ENCODE measurements at regions not wholly inside any gene's neighbourhood (a gene's known extent, or its start where the extent isn't known, plus 50 kb on each side); places are given as distances from the start of the nearest gene placed in this dataset.

GRCh38 chr1:212155219-212155618 is 119.7 kb downstream of the DTL start:
- H3K27me3 ChIP-seq (ENCODE audit: control insufficient read depth, insufficient read depth, low read length) = no peaks in the 10 kb centered on the region
- H3K36me3 ChIP-seq (ENCODE audit: control insufficient read depth, insufficient read depth, low read length) = no peaks in the 10 kb centered on the region
- H3K9me3 ChIP-seq (ENCODE audit: control insufficient read depth in 2 of 2, low read length in 2 of 2) = no peaks in the 10 kb centered on the region
- no peak for DNase-seq
- Mint-ChIP-seq H3K4me3 (no peak overlapping the region), H3K27ac (no peak overlapping the region), H3K36me3 (no peaks in the 10 kb centered on the region), H3K27me3 (peaks cover 4% of the 10 kb centered on the region), H3K9me3 (peaks cover 0 to 4% (median 0%) of the 10 kb centered on the region in 7 donors), H3K4me1 (peaks cover 7 to 9% (median 7%) of the 10 kb centered on the region in 4 donors)
- no peaks in the 10 kb centered on the region for H3K4me1 ChIP-seq (ENCODE audit: control insufficient read depth, insufficient read depth, low read length, poor library complexity, severe bottlenecking)
- H3K4me3 ChIP-seq (ENCODE audit: low read depth, low read length) = no peak overlapping the region
- no peak overlapping the region for H3K27ac ChIP-seq (ENCODE audit: insufficient read depth, low read length, poor library complexity, severe bottlenecking)
- no peak for ATAC-seq (ENCODE audit: low read depth in 2 of 2)

- Histone ChIP-seq H3K4me1 (ENCODE audit: control insufficient read depth, insufficient read depth, low read length, poor library complexity, severe bottlenecking) (peaks cover 1% of the 10 kb centered on the region), H3K36me3 (ENCODE audit: control insufficient read depth, insufficient read depth, low read length) (no peaks in the 10 kb centered on the region), H3K27ac (ENCODE audit: insufficient read depth, low read length, poor library complexity, severe bottlenecking) (no peak overlapping the region), H3K4me3 (ENCODE audit: low read depth, low read length) (no peak overlapping the region), H3K27me3 (ENCODE audit: control insufficient read depth, insufficient read depth, low read length) (no peaks in the 10 kb centered on the region), H3K9me3 (ENCODE audit: control insufficient read depth in 2 of 2, low read length in 2 of 2) (no peaks in the 10 kb centered on the region)
- Mint-ChIP-seq H3K4me1 (peaks cover 8 to 17% (median 13%) of the 10 kb centered on the region in 4 donors), H3K27me3 (peaks cover 4% of the 10 kb centered on the region), H3K27ac (no peak overlapping the region), H3K9me3 (peaks cover 0 to 4% (median 0%) of the 10 kb centered on the region in 7 donors), H3K4me3 (no peak overlapping the region), H3K36me3 (no peaks in the 10 kb centered on the region)
- DNase-seq (peak in 1 of 3 donors; percentile 26), ATAC-seq (ENCODE audit: low read depth in 2 of 2) (no peak)
These were observed 121.7 kb downstream of the DTL start for GRCh38 chr1:212157252-212157651.

- Histone ChIP-seq H3K27ac (ENCODE audit: insufficient read depth, low read length, poor library complexity, severe bottlenecking) (no peak overlapping the region), H3K27me3 (ENCODE audit: control insufficient read depth, insufficient read depth, low read length) (no peaks in the 10 kb centered on the region), H3K4me3 (ENCODE audit: low read depth, low read length) (no peak overlapping the region), H3K9me3 (ENCODE audit: control insufficient read depth in 2 of 2, low read length in 2 of 2) (no peaks in the 10 kb centered on the region), H3K36me3 (ENCODE audit: control insufficient read depth, insufficient read depth, low read length) (no peaks in the 10 kb centered on the region), H3K4me1 (ENCODE audit: control insufficient read depth, insufficient read depth, low read length, poor library complexity, severe bottlenecking) (peaks cover 4% of the 10 kb centered on the region)
- Mint-ChIP-seq H3K9me3 (peaks cover 0 to 2% (median 0%) of the 10 kb centered on the region in 7 donors), H3K36me3 (no peaks in the 10 kb centered on the region), H3K4me1 (peaks cover 12 to 29% (median 18%) of the 10 kb centered on the region in 4 donors), H3K27ac (peak overlapping the region; percentile 26 to 90 (median 60)), H3K4me3 (no peak overlapping the region), H3K27me3 (no peaks in the 10 kb centered on the region)
- DNase-seq (peak in 2 of 3 donors; percentile 17 to 32), ATAC-seq (ENCODE audit: low read depth in 2 of 2) (peak; percentile 38 to 41)
These were observed 123.6 kb downstream of the DTL start for GRCh38 chr1:212158912-212159796.

- Mint-ChIP-seq H3K27ac (peak overlapping the region in 2 of 3 donors; percentile 56 to 57), H3K4me1 (peaks cover 12 to 29% (median 18%) of the 10 kb centered on the region in 4 donors), H3K9me3 (no peaks in the 10 kb centered on the region), H3K27me3 (no peaks in the 10 kb centered on the region), H3K4me3 (no peak overlapping the region), H3K36me3 (no peaks in the 10 kb centered on the region)
- no peak for ATAC-seq (ENCODE audit: low read depth in 2 of 2)
- H3K27me3 ChIP-seq (ENCODE audit: control insufficient read depth, insufficient read depth, low read length) = no peaks in the 10 kb centered on the region
- no peaks in the 10 kb centered on the region for H3K36me3 ChIP-seq (ENCODE audit: control insufficient read depth, insufficient read depth, low read length)
- H3K27ac ChIP-seq (ENCODE audit: insufficient read depth, low read length, poor library complexity, severe bottlenecking) = no peak overlapping the region
- H3K4me3 ChIP-seq (ENCODE audit: low read depth, low read length) = no peak overlapping the region
- no peaks in the 10 kb centered on the region for H3K9me3 ChIP-seq (ENCODE audit: control insufficient read depth in 2 of 2, low read length in 2 of 2)
- DNase-seq = peak in 1 of 3 donors; percentile 14
- H3K4me1 ChIP-seq (ENCODE audit: control insufficient read depth, insufficient read depth, low read length, poor library complexity, severe bottlenecking) = peaks cover 4% of the 10 kb centered on the region
These were observed 123.9 kb upstream of the PPP2R5A start for GRCh38 chr1:212161231-212161781.

- Histone ChIP-seq H3K36me3 (ENCODE audit: control insufficient read depth, insufficient read depth, low read length) (no peaks in the 10 kb centered on the region), H3K4me3 (ENCODE audit: low read depth, low read length) (peak overlapping the region; percentile 3), H3K4me1 (ENCODE audit: control insufficient read depth, insufficient read depth, low read length, poor library complexity, severe bottlenecking) (peaks cover 4% of the 10 kb centered on the region), H3K9me3 (ENCODE audit: control insufficient read depth in 2 of 2, low read length in 2 of 2) (no peaks in the 10 kb centered on the region), H3K27me3 (ENCODE audit: control insufficient read depth, insufficient read depth, low read length) (no peaks in the 10 kb centered on the region), H3K27ac (ENCODE audit: insufficient read depth, low read length, poor library complexity, severe bottlenecking) (no peak overlapping the region)
- H3K4me1 Mint-ChIP-seq = peaks cover 12 to 29% (median 19%) of the 10 kb centered on the region in 4 donors
- peak overlapping the region in 1 of 4 donors; percentile 25 for H3K4me3 Mint-ChIP-seq
- H3K36me3 Mint-ChIP-seq = no peaks in the 10 kb centered on the region
- ATAC-seq (ENCODE audit: low read depth in 2 of 2) = no peak
- peak in 2 of 3 donors; percentile 11 to 18 for DNase-seq
- peak overlapping the region in 1 of 3 donors; percentile 62 for H3K27ac Mint-ChIP-seq
- no peaks in the 10 kb centered on the region for H3K9me3 Mint-ChIP-seq
- H3K27me3 Mint-ChIP-seq = no peaks in the 10 kb centered on the region
These were observed 122.6 kb upstream of the PPP2R5A start for GRCh38 chr1:212162635-212163034.

GRCh38 chr1:212164095-212164872 is 120.9 kb upstream of the PPP2R5A start:
- H3K4me3 ChIP-seq (ENCODE audit: low read depth, low read length) = no peak overlapping the region
- peaks cover 6 to 23% (median 14%) of the 10 kb centered on the region in 4 donors for H3K4me1 Mint-ChIP-seq
- H3K27ac Mint-ChIP-seq = no peak overlapping the region
- H3K27me3 Mint-ChIP-seq = no peaks in the 10 kb centered on the region
- H3K27me3 ChIP-seq (ENCODE audit: control insufficient read depth, insufficient read depth, low read length) = no peaks in the 10 kb centered on the region
- H3K4me3 Mint-ChIP-seq = no peak overlapping the region
- DNase-seq = no peak
- H3K4me1 ChIP-seq (ENCODE audit: control insufficient read depth, insufficient read depth, low read length, poor library complexity, severe bottlenecking) = peaks cover 4% of the 10 kb centered on the region
- H3K27ac ChIP-seq (ENCODE audit: insufficient read depth, low read length, poor library complexity, severe bottlenecking) = no peak overlapping the region
- H3K36me3 Mint-ChIP-seq = no peaks in the 10 kb centered on the region
- no peaks in the 10 kb centered on the region for H3K36me3 ChIP-seq (ENCODE audit: control insufficient read depth, insufficient read depth, low read length)
- H3K9me3 ChIP-seq (ENCODE audit: control insufficient read depth in 2 of 2, low read length in 2 of 2) = no peaks in the 10 kb centered on the region
- H3K9me3 Mint-ChIP-seq = no peaks in the 10 kb centered on the region
- no peak for ATAC-seq (ENCODE audit: low read depth in 2 of 2)

- Histone ChIP-seq H3K4me1 (ENCODE audit: control insufficient read depth, insufficient read depth, low read length, poor library complexity, severe bottlenecking) (peaks cover 4% of the 10 kb centered on the region), H3K27ac (ENCODE audit: insufficient read depth, low read length, poor library complexity, severe bottlenecking) (no peak overlapping the region), H3K9me3 (ENCODE audit: control insufficient read depth in 2 of 2, low read length in 2 of 2) (no peaks in the 10 kb centered on the region), H3K36me3 (ENCODE audit: control insufficient read depth, insufficient read depth, low read length) (no peaks in the 10 kb centered on the region), H3K4me3 (ENCODE audit: low read depth, low read length) (no peak overlapping the region), H3K27me3 (ENCODE audit: control insufficient read depth, insufficient read depth, low read length) (no peaks in the 10 kb centered on the region)
- no peaks in the 10 kb centered on the region for H3K27me3 Mint-ChIP-seq
- H3K27ac Mint-ChIP-seq = no peak overlapping the region
- no peak for DNase-seq
- no peak for ATAC-seq (ENCODE audit: low read depth in 2 of 2)
- H3K4me3 Mint-ChIP-seq = no peak overlapping the region
- peaks cover 0 to 2% (median 0%) of the 10 kb centered on the region in 7 donors for H3K9me3 Mint-ChIP-seq
- H3K36me3 Mint-ChIP-seq = no peaks in the 10 kb centered on the region
- peaks cover 4 to 17% (median 10%) of the 10 kb centered on the region in 4 donors for H3K4me1 Mint-ChIP-seq
These were observed 119.0 kb upstream of the PPP2R5A start for GRCh38 chr1:212166244-212166643.
